Testis (tissue), 2 donors: ENCODE measurements at regions not wholly inside any gene's neighbourhood (a gene's known extent, or its start where the extent isn't known, plus 50 kb on each side); places are given as distances from the start of the nearest gene placed in this dataset.

ENCODE experiments used
- DNase-seq: peaks from one replicate; pipeline ENCODE4 v3.0.0-alpha.2; 2019
- H3K27ac ChIP-seq, 2 donors: fragments of 200-600 bp; sonication (generic); one replicate each; pipeline ENCODE4 v1.5.1; 2019
- H3K27me3 ChIP-seq: fragments of 200-600 bp; sonication (generic); one replicate; pipeline ENCODE4 v1.5.1; 2019
- H3K36me3 ChIP-seq: fragments of 200-600 bp; sonication (generic); one replicate; pipeline ENCODE4 v1.5.1; 2017; ENCODE audit warnings: low read depth; ENCODE audit errors: missing control alignments
- H3K4me1 ChIP-seq: fragments of 200-600 bp; sonication (generic); one replicate; pipeline ENCODE4 v1.5.1; 2019
- H3K4me3 ChIP-seq, 2 donors: fragments of 200-600 bp; sonication (generic); one replicate each; pipeline ENCODE4 v1.5.1; 2017 to 2019
- H3K9me3 ChIP-seq: fragments of 200-600 bp; sonication (generic); one replicate; pipeline ENCODE4 v1.5.1; 2017
- POLR2A ChIP-seq: fragments of 450-650 bp; IDR thresholded peaks from one replicate; pipeline ENCODE4 v1.6.1; 2017; ENCODE audit warnings: antibody characterized with exemption, mild to moderate bottlenecking, moderate library complexity
- WGBS, 2 donors: methylation state at CpG; one replicate each; pipeline ENCODE4 v1.1.5; 2018; 5-methylcytosine and 5-hydroxymethylcytosine counted together
- intact Hi-C: fragments of 100-400 bp; cut with DNase I; formaldehyde crosslinking; loops from one replicate; pipeline ENCODE4 v1.15.1; 2023; ENCODE audit warnings: low total_unique reads
- TF ChIP-seq, protein P1 (sequence below), 3 experiments: fragments of 450-650 bp in 2 of 3; fragments of 200-600 bp in 1 of 3; sonication (generic) in 1 of 3; IDR thresholded peaks; one replicate each; pipeline ENCODE4 v1.5.1; 2016 to 2019; ENCODE audit warnings: antibody characterized with exemption in 3 of 3, mild to moderate bottlenecking in 2 of 3, moderate library complexity in 1 of 3

DNA sequence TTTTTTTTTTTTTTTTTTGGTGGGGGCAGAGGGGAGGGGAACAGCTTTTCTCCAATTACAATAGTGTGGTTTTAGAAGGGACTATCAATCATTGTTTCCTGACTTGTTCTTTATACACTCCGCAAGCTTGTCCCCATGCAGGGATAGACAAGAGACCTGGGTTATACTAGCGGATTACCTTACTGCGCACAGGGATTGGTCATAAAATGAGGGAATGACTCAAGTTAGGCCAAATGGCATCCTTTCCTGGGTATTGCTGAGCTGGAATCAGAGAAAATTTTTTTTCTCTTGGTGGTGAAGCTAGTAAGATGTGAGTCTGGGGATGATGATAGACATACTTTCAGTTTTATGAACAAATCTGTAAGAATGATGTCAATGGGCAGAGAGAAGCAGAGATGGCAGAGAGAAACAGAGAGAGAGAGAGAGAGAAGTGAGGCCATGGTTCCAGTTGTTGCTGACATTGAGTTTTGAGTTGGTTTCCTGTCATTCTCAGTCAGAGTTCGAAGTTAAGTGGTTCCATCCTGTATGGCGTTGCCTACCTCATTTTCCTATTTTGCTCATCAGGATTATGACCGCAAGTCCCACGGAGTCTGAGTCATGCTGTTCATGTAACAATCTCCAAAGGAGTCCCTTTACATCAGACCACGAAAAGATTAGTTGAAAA is 59.1 kb upstream of the OTOGL start:
- Histone ChIP-seq H3K4me1 (no peaks in the 10 kb centered on the region), H3K9me3 (no peaks in the 10 kb centered on the region), H3K36me3 (no peaks in the 10 kb centered on the region), H3K27ac (no peak overlapping the region), H3K27me3 (no peaks in the 10 kb centered on the region), H3K4me3 (no peak overlapping the region)
- TF ChIP-seq, protein P1, sequence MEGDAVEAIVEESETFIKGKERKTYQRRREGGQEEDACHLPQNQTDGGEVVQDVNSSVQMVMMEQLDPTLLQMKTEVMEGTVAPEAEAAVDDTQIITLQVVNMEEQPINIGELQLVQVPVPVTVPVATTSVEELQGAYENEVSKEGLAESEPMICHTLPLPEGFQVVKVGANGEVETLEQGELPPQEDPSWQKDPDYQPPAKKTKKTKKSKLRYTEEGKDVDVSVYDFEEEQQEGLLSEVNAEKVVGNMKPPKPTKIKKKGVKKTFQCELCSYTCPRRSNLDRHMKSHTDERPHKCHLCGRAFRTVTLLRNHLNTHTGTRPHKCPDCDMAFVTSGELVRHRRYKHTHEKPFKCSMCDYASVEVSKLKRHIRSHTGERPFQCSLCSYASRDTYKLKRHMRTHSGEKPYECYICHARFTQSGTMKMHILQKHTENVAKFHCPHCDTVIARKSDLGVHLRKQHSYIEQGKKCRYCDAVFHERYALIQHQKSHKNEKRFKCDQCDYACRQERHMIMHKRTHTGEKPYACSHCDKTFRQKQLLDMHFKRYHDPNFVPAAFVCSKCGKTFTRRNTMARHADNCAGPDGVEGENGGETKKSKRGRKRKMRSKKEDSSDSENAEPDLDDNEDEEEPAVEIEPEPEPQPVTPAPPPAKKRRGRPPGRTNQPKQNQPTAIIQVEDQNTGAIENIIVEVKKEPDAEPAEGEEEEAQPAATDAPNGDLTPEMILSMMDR (IDR thresholded peaks at IDR 0.05): no peak
- TF ChIP-seq POLR2A: no peak
- 91 to 93% methylated on average over 8 of the region's 8 CpGs for WGBS, 2 donors
- intact Hi-C loops: no loop called here
- DNase-seq: no peak

- no peaks in the 10 kb centered on the region for H3K4me1 ChIP-seq
- TF ChIP-seq, protein P1 (IDR thresholded peaks at IDR 0.05): no peak
- no peak for TF ChIP-seq POLR2A
- H3K9me3 ChIP-seq: no peaks in the 10 kb centered on the region
- no peak overlapping the region for H3K27ac ChIP-seq
- intact Hi-C loops: no loop called here
- H3K27me3 ChIP-seq: no peaks in the 10 kb centered on the region
- 86 to 92% methylated on average over 4 of the region's 4 CpGs for WGBS, 2 donors
- H3K36me3 ChIP-seq: no peaks in the 10 kb centered on the region
- DNase-seq: no peak
- no peak overlapping the region for H3K4me3 ChIP-seq
Observed at GRCh38 chr12:80038062-80038560, 61.2 kb upstream of the OTOGL start.

- H3K4me3 ChIP-seq: no peak overlapping the region
- H3K27me3 ChIP-seq: no peaks in the 10 kb centered on the region
- intact Hi-C loops: no loop called here
- TF ChIP-seq, protein P1 (IDR thresholded peaks at IDR 0.05): no peak
- no peak for TF ChIP-seq POLR2A
- no peak for DNase-seq
- H3K9me3 ChIP-seq: no peaks in the 10 kb centered on the region
- WGBS, 2 donors: 50 to 56% methylated on average over 2 of the region's 2 CpGs
- no peak overlapping the region for H3K27ac ChIP-seq
- H3K4me1 ChIP-seq: peaks cover 6% of the 10 kb centered on the region
- no peaks in the 10 kb centered on the region for H3K36me3 ChIP-seq
Observed at GRCh38 chr12:80033448-80033847, 65.9 kb upstream of the OTOGL start.

- H3K9me3 ChIP-seq: no peaks in the 10 kb centered on the region
- WGBS, 2 donors: 32 to 38% methylated on average over 1 of the region's 1 CpG
- no peak for DNase-seq
- intact Hi-C loops: no loop called here
- TF ChIP-seq, protein P1 (IDR thresholded peaks at IDR 0.05): no peak
- no peak for TF ChIP-seq POLR2A
- H3K27me3 ChIP-seq: no peaks in the 10 kb centered on the region
- no peak overlapping the region for H3K27ac ChIP-seq
- peaks cover 6% of the 10 kb centered on the region for H3K4me1 ChIP-seq
- no peaks in the 10 kb centered on the region for H3K36me3 ChIP-seq
- H3K4me3 ChIP-seq: no peak overlapping the region
Observed at GRCh38 chr12:80032946-80033345, 66.4 kb upstream of the OTOGL start.

DNA sequence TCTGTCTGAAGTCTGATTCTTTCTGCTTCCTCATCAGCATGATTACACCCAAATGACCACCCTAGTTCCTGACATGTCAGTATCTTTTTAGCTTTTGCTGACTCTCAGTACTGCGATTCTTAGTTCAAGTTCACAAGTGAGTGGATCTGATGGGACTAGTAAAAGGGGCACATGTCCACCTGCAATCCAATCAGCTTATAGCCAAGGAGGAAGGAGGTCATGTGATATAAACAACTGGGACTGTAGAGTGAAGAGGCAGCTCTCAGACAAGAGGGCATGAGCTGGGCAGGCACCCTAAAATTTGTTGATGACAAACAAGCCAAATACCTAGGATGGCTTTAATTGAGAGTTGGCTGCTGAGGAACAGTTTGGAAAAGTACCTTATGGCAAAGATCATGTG is 68.1 kb upstream of the OTOGL start:
- intact Hi-C loops: no loop called here
- Histone ChIP-seq H3K36me3 (no peaks in the 10 kb centered on the region), H3K9me3 (no peaks in the 10 kb centered on the region), H3K4me1 (peaks cover 6% of the 10 kb centered on the region), H3K4me3 (no peak overlapping the region), H3K27ac (peak overlapping the region; percentile 75 to 82), H3K27me3 (no peaks in the 10 kb centered on the region)
- TF ChIP-seq, protein P1 (IDR thresholded peaks at IDR 0.05): no peak
- TF ChIP-seq POLR2A: no peak
- WGBS, 2 donors: 55 to 60% methylated on average over 1 of the region's 1 CpG
- DNase-seq: peak; percentile 26
